Astrocyte of the spinal cord (primary cell): ENCODE measurements at regions not wholly inside any gene's neighbourhood (a gene's known extent, or its start where the extent isn't known, plus 50 kb on each side); places are given as distances from the start of the nearest gene placed in this dataset.
A peak's percentile ranks its signal among the peaks of the same experiment; 100 is the strongest.

Source experiments
- DNase-seq: peaks from one replicate; pipeline ENCODE4 v3.0.0; 2011; ENCODE audit warnings: low read depth, low spot score
- H3K4me3 ChIP-seq: 2 replicates; pipeline ENCODE4 v1.5.1; 2011; ENCODE audit warnings: low read depth, mild to moderate bottlenecking, low read length, moderate library complexity
- in situ Hi-C: cut with HindIII; loops from 2 replicates; pipeline ENCODE4 v1.10.0; 2017; ENCODE audit warnings: low sequenced_read_pairs
- TF ChIP-seq, protein P1 (sequence below): IDR thresholded peaks from 2 replicates; pipeline ENCODE4 v1.5.1; 2012; ENCODE audit warnings: low read depth, mild to moderate bottlenecking, low read length, inconsistent platforms

- TF ChIP-seq, protein P1, sequence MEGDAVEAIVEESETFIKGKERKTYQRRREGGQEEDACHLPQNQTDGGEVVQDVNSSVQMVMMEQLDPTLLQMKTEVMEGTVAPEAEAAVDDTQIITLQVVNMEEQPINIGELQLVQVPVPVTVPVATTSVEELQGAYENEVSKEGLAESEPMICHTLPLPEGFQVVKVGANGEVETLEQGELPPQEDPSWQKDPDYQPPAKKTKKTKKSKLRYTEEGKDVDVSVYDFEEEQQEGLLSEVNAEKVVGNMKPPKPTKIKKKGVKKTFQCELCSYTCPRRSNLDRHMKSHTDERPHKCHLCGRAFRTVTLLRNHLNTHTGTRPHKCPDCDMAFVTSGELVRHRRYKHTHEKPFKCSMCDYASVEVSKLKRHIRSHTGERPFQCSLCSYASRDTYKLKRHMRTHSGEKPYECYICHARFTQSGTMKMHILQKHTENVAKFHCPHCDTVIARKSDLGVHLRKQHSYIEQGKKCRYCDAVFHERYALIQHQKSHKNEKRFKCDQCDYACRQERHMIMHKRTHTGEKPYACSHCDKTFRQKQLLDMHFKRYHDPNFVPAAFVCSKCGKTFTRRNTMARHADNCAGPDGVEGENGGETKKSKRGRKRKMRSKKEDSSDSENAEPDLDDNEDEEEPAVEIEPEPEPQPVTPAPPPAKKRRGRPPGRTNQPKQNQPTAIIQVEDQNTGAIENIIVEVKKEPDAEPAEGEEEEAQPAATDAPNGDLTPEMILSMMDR: no peak
- no peak overlapping the region for H3K4me3 ChIP-seq
- peak; percentile 59 for DNase-seq
- in situ Hi-C loops: no loop called here
Observed at GRCh38 chr12:88889326-88890110, 309.2 kb upstream of the KITLG start.

GRCh38 chr12:88884600-88884999, 304.3 kb upstream of the KITLG start:
- in situ Hi-C loops: no loop called here
- TF ChIP-seq, protein P1: no peak
- DNase-seq: no peak
- H3K4me3 ChIP-seq: no peak overlapping the region

GRCh38 chr12:88882662-88883061, 302.4 kb upstream of the KITLG start:
- no peak overlapping the region for H3K4me3 ChIP-seq
- TF ChIP-seq, protein P1: no peak
- in situ Hi-C loops: no loop called here
- DNase-seq: no peak

GRCh38 chr12:88880051-88880450, 299.8 kb upstream of the KITLG start:
- TF ChIP-seq, protein P1: no peak
- DNase-seq: no peak
- in situ Hi-C loops: no loop called here
- H3K4me3 ChIP-seq: no peak overlapping the region

DNA sequence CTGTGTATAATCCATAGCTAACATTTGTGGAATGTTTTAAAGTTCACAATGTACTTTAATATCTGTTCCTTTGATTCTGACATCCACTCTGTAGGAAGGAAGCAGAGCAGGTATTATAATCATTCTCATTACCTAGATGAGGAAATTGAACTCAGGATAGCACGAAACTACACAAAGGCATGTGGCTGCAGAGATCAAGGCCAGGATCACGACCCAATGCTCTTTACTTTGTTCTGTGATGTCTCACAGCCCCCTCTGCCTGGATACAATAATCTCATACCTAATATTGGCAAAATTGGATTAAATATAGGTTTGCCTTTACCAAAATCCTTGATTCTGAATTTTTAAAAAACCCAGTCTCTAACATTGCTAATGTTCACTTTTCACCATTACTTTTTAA, 298.0 kb upstream of the KITLG start:
- no peak overlapping the region for H3K4me3 ChIP-seq
- TF ChIP-seq, protein P1: no peak
- in situ Hi-C loops: no loop called here
- no peak for DNase-seq

DNA sequence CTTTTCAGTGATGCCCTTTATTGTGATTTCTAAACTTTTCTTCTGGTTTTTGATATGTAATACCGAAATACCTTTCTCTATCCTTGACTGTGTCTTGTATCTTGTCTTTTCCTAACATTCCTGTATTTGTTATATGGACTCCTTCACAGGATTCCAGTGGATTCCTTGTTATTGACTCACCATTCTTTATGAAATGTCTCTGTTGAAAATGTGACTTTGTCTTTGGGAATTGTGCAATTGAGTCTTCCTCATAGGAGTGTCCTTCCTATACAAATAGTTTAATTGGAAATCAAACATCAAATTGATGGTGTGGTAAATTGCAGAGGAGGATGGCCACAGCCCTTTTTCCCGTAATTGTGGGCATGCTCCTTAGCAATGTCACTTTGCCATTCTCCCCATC, 296.6 kb upstream of the KITLG start:
- no peak for DNase-seq
- no peak overlapping the region for H3K4me3 ChIP-seq
- TF ChIP-seq, protein P1: no peak
- in situ Hi-C loops: no loop called here
